ENCODE measurements at regions not wholly inside any gene's neighbourhood (a gene's known extent, or its start where the extent isn't known, plus 50 kb on each side); places are given as distances from the start of the nearest gene placed in this dataset.

GRCh38 chr20:48325656-48326433 is 502.0 kb downstream of the PREX1 start:
- Histone ChIP-seq H3K27ac (ENCODE audit: low read depth, low read length) (no peak overlapping the region), H3K9me3 (ENCODE audit: insufficient read depth, low read depth, low read length) (no peaks in the 10 kb centered on the region), H3K4me3 (ENCODE audit: low read length) (no peak overlapping the region), H3K4me1 (ENCODE audit: insufficient read depth, low read length) (no peaks in the 10 kb centered on the region), H3K27me3 (ENCODE audit: insufficient read depth, low read length) (no peaks in the 10 kb centered on the region; the same call in 1 of the 2 replicates), H3K36me3 (ENCODE audit: insufficient read depth, low read length) (no peaks in the 10 kb centered on the region), H3K9ac (ENCODE audit: low read depth, low read length) (no peak overlapping the region)
- 91% methylated on average over 31 of the region's 31 CpGs for WGBS

- Histone ChIP-seq H3K27me3 (ENCODE audit: insufficient read depth, low read length) (no peaks in the 10 kb centered on the region; the same call in 1 of the 2 replicates), H3K4me3 (ENCODE audit: low read length) (no peak overlapping the region), H3K27ac (ENCODE audit: low read depth, low read length) (no peak overlapping the region), H3K9ac (ENCODE audit: low read depth, low read length) (no peak overlapping the region), H3K36me3 (ENCODE audit: insufficient read depth, low read length) (no peaks in the 10 kb centered on the region), H3K4me1 (ENCODE audit: insufficient read depth, low read length) (no peaks in the 10 kb centered on the region), H3K9me3 (ENCODE audit: insufficient read depth, low read depth, low read length) (no peaks in the 10 kb centered on the region)
- 89% methylated on average over 3 of the region's 4 CpGs for WGBS
Observed at GRCh38 chr20:48324744-48325143, 503.1 kb downstream of the PREX1 start.

DNA sequence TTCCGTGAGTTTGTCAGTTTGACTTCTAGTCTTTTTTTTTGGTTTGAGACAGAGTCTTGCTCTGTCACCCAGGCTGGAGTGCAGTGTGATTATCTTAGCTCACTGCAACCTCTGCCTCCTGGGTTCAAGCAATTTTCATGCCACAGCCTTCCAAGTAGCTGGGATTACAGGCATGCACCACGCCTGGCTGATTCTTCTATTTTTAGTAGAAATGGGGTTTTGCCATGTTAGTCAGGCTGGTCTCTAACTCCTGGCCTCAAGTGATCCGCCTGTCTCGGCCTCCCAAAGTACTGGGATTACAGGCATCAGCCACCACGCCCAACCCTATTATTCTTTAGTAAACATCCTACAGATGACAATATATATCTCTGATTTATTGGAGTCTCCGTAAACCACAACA is 506.5 kb downstream of the PREX1 start:
- Histone ChIP-seq H3K4me1 (ENCODE audit: insufficient read depth, low read length) (no peaks in the 10 kb centered on the region; the same call in 1 of the 2 replicates), H3K9ac (ENCODE audit: low read depth, low read length) (no peak overlapping the region), H3K4me3 (ENCODE audit: low read length) (no peak overlapping the region), H3K9me3 (ENCODE audit: insufficient read depth, low read depth, low read length) (no peaks in the 10 kb centered on the region), H3K27me3 (ENCODE audit: insufficient read depth, low read length) (no peaks in the 10 kb centered on the region; the same call in 1 of the 2 replicates), H3K36me3 (ENCODE audit: insufficient read depth, low read length) (no peaks in the 10 kb centered on the region), H3K27ac (ENCODE audit: low read depth, low read length) (no peak overlapping the region)
- 94% methylated on average over 5 of the region's 6 CpGs for WGBS

DNA sequence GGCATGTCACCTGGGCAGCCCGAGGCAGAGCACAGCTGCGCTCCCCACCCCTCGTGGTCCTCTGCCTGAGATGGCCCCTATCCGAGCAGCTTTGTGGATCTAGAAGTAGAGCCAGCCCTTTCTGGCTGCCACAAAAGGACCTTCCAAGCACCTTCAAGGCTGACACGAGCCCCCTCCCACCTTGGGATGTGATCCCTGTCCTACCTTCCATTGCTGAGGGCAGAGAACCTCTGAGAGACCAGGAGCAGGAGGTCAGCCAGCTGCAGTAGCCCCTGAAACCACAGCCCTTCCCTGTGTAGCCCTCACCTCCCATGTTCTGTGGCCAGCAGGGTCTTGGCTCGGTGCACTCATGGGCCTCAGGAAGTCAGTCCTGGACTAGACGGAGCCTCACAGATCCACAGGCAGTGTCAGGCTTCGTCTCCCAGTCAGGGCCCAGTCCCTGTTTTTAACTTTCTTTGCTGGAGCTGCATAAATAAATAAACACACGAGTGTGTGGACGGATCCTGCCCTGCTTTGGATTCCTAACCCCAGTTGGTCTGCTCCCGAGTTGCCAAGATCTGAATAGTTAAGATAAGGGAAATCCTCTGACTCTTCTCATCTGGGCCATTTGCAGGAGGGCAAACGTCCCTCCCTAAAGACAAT is 507.7 kb downstream of the PREX1 start:
- WGBS = 79% methylated on average over 11 of the region's 12 CpGs
- no peak overlapping the region for H3K9ac ChIP-seq (ENCODE audit: low read depth, low read length)

GRCh38 chr20:48317578-48317977 is 510.2 kb downstream of the PREX1 start:
- WGBS = 94% methylated on average over 6 of the region's 6 CpGs
- no peak overlapping the region for H3K4me3 ChIP-seq (ENCODE audit: low read length)
- no peak overlapping the region for H3K27ac ChIP-seq (ENCODE audit: low read depth, low read length)
- H3K36me3 ChIP-seq (ENCODE audit: insufficient read depth, low read length) = no peaks in the 10 kb centered on the region
- H3K27me3 ChIP-seq (ENCODE audit: insufficient read depth, low read length) = no peaks in the 10 kb centered on the region
- no peaks in the 10 kb centered on the region; the same call in 1 of the 2 replicates for H3K4me1 ChIP-seq (ENCODE audit: insufficient read depth, low read length)
- no peaks in the 10 kb centered on the region for H3K9me3 ChIP-seq (ENCODE audit: insufficient read depth, low read depth, low read length)
- H3K9ac ChIP-seq (ENCODE audit: low read depth, low read length) = no peak overlapping the region

More for the DNA sequence above, 507.7 kb downstream of the PREX1 start:
- Histone ChIP-seq H3K4me1 (ENCODE audit: insufficient read depth, low read length) (no peaks in the 10 kb centered on the region; the same call in 1 of the 2 replicates), H3K4me3 (ENCODE audit: low read length) (no peak overlapping the region), H3K27ac (ENCODE audit: low read depth, low read length) (no peak overlapping the region), H3K36me3 (ENCODE audit: insufficient read depth, low read length) (no peaks in the 10 kb centered on the region), H3K27me3 (ENCODE audit: insufficient read depth, low read length) (no peaks in the 10 kb centered on the region; the same call in 1 of the 2 replicates), H3K9me3 (ENCODE audit: insufficient read depth, low read depth, low read length) (no peaks in the 10 kb centered on the region)

GRCh38 chr20:48314925-48315592 is 512.7 kb downstream of the PREX1 start:
- Histone ChIP-seq H3K4me1 (ENCODE audit: insufficient read depth, low read length) (no peaks in the 10 kb centered on the region; the same call in 1 of the 2 replicates), H3K9ac (ENCODE audit: low read depth, low read length) (no peak overlapping the region), H3K36me3 (ENCODE audit: insufficient read depth, low read length) (no peaks in the 10 kb centered on the region), H3K27me3 (ENCODE audit: insufficient read depth, low read length) (no peaks in the 10 kb centered on the region), H3K9me3 (ENCODE audit: insufficient read depth, low read depth, low read length) (no peaks in the 10 kb centered on the region), H3K4me3 (ENCODE audit: low read length) (no peak overlapping the region), H3K27ac (ENCODE audit: low read depth, low read length) (no peak overlapping the region)
- 97% methylated on average over 6 of the region's 6 CpGs for whole genome bisulfite sequencing

GRCh38 chr20:48313324-48313723 is 514.5 kb downstream of the PREX1 start:
- no peak overlapping the region for H3K9ac ChIP-seq (ENCODE audit: low read depth, low read length)
- no peaks in the 10 kb centered on the region; the same call in 1 of the 2 replicates for H3K4me1 ChIP-seq (ENCODE audit: insufficient read depth, low read length)
- H3K27me3 ChIP-seq (ENCODE audit: insufficient read depth, low read length) = no peaks in the 10 kb centered on the region
- no peak overlapping the region for H3K27ac ChIP-seq (ENCODE audit: low read depth, low read length)
- 92% methylated on average over 4 of the region's 4 CpGs for WGBS
- H3K4me3 ChIP-seq (ENCODE audit: low read length) = no peak overlapping the region
- no peaks in the 10 kb centered on the region for H3K9me3 ChIP-seq (ENCODE audit: insufficient read depth, low read depth, low read length)
- no peaks in the 10 kb centered on the region for H3K36me3 ChIP-seq (ENCODE audit: insufficient read depth, low read length)

GRCh38 chr20:48311956-48312355 is 515.8 kb downstream of the PREX1 start:
- Histone ChIP-seq H3K27me3 (ENCODE audit: insufficient read depth, low read length) (no peaks in the 10 kb centered on the region), H3K27ac (ENCODE audit: low read depth, low read length) (no peak overlapping the region), H3K4me3 (ENCODE audit: low read length) (no peak overlapping the region), H3K36me3 (ENCODE audit: insufficient read depth, low read length) (no peaks in the 10 kb centered on the region), H3K9ac (ENCODE audit: low read depth, low read length) (no peak overlapping the region), H3K9me3 (ENCODE audit: insufficient read depth, low read depth, low read length) (no peaks in the 10 kb centered on the region), H3K4me1 (ENCODE audit: insufficient read depth, low read length) (no peaks in the 10 kb centered on the region; the same call in 1 of the 2 replicates)
- 78% methylated on average over 2 of the region's 2 CpGs for WGBS

- no peak overlapping the region for H3K4me3 ChIP-seq (ENCODE audit: low read length)
- no peak overlapping the region for H3K27ac ChIP-seq (ENCODE audit: low read depth, low read length)
- no peak overlapping the region for H3K9ac ChIP-seq (ENCODE audit: low read depth, low read length)
- 92% methylated on average over 11 of the region's 11 CpGs for WGBS
- H3K9me3 ChIP-seq (ENCODE audit: insufficient read depth, low read depth, low read length) = no peaks in the 10 kb centered on the region
- no peaks in the 10 kb centered on the region for H3K4me1 ChIP-seq (ENCODE audit: insufficient read depth, low read length)
- H3K27me3 ChIP-seq (ENCODE audit: insufficient read depth, low read length) = no peaks in the 10 kb centered on the region
- H3K36me3 ChIP-seq (ENCODE audit: insufficient read depth, low read length) = no peaks in the 10 kb centered on the region
Observed at GRCh38 chr20:48310305-48310704, 517.5 kb downstream of the PREX1 start.

DNA sequence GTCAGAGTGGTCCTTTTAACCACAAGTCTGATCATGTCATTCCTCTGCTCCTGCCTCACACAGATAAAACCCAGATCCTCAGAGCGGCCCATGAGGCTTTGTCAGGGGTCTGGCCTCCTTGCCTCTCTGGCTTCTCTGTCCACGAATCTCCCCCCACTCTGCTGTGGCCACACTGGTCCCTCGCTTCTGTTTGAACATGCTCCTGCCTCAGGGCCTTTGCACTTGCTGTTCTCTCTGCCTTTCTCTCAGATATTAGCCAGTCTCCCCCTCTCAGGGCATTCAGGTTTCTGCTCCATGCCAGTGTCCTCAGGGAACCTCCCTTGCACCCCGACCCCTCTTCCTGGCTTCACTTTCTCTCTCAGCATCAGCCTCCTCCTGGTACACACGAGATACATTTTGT is 518.5 kb downstream of the PREX1 start:
- H3K27ac ChIP-seq (ENCODE audit: low read depth, low read length) = no peak overlapping the region

DNA sequence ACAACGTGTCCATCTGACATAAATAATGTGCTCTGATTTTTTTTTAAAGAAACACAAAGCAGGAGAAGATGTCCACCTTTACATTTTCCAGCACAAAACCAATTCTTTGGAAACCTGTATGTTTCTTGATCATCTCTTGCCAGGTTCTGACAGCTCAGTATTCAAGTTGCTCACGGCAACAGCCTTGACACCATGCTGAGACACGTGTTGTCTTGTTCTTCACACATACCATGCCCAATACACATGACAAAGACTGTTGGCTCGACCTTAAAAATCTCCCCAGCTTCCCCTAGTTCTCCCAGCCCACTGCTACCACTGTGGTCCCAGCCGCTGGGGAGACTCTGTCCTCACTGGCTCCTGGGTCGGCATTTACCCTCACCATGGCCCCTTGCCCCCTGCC is 518.9 kb downstream of the PREX1 start:
- no peak overlapping the region for H3K9ac ChIP-seq (ENCODE audit: low read depth, low read length)
- no peaks in the 10 kb centered on the region for H3K36me3 ChIP-seq (ENCODE audit: insufficient read depth, low read length)
- H3K9me3 ChIP-seq (ENCODE audit: insufficient read depth, low read depth, low read length) = no peaks in the 10 kb centered on the region
- no peak overlapping the region for H3K4me3 ChIP-seq (ENCODE audit: low read length)
- no peaks in the 10 kb centered on the region for H3K27me3 ChIP-seq (ENCODE audit: insufficient read depth, low read length)
- H3K4me1 ChIP-seq (ENCODE audit: insufficient read depth, low read length) = no peaks in the 10 kb centered on the region
- 43% methylated on average over 6 of the region's 6 CpGs for WGBS
- no peak overlapping the region for H3K27ac ChIP-seq (ENCODE audit: low read depth, low read length)

More for the DNA sequence above, 518.5 kb downstream of the PREX1 start:
- Histone ChIP-seq H3K36me3 (ENCODE audit: insufficient read depth, low read length) (no peaks in the 10 kb centered on the region), H3K4me3 (ENCODE audit: low read length) (no peak overlapping the region), H3K27me3 (ENCODE audit: insufficient read depth, low read length) (no peaks in the 10 kb centered on the region), H3K4me1 (ENCODE audit: insufficient read depth, low read length) (no peaks in the 10 kb centered on the region), H3K9me3 (ENCODE audit: insufficient read depth, low read depth, low read length) (no peaks in the 10 kb centered on the region), H3K9ac (ENCODE audit: low read depth, low read length) (no peak overlapping the region)
- 90% methylated on average over 5 of the region's 5 CpGs for WGBS
